ENCODE measurements at regions not wholly inside any gene's neighbourhood (a gene's known extent, or its start where the extent isn't known, plus 50 kb on each side); places are given as distances from the start of the nearest gene placed in this dataset.

DNA sequence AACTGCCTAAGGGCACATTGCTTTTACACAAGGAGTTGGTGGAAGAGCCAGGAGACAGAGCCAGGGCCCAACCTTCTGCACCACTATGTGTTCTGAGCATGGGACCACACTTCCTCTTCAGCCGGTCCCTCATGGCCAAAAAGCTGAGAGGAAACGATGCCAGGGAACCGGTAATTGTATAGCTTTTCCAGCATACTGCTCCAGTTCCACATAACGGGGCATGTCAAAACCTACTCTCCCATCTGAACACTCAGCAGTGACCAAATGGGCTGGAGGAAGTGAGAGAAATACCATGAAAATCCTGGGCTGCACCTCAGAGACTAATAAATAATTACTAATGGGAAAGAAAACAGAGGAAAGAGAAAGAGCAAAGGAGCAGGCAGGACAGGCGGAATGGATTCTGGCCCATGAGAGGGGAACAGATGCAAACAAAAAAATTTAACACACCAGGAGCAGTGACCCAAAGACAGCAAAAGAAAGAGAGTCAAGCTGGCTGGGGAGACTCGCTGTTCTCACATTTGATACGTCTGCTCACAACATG, 52.0 kb upstream of the BMP2 start:
- H3K36me3 ChIP-seq (ENCODE audit: control insufficient read depth, insufficient read depth, low read length), result no peaks in the 10 kb centered on the region
- H3K4me1 ChIP-seq (ENCODE audit: control insufficient read depth, insufficient read depth, low read length), result no peaks in the 10 kb centered on the region
- DNase-seq (ENCODE audit: low read depth in 4 of 6, low spot score in 6 of 6), result peak in 2 of 6 donors; percentile 22 to 28
- 21% methylated on average over 2 of the region's 7 CpGs for WGBS (ENCODE audit: insufficient coverage)
- no peak overlapping the region for H3K4me3 ChIP-seq (ENCODE audit: low read depth, low read length)
- no peak overlapping the region for H3K27ac ChIP-seq (ENCODE audit: low read depth, low read length)
- H3K27me3 ChIP-seq (ENCODE audit: control insufficient read depth, insufficient read depth, low read length), result no peaks in the 10 kb centered on the region
- no peaks in the 10 kb centered on the region for H3K9me3 ChIP-seq (ENCODE audit: control insufficient read depth, insufficient read depth, low read length)

GRCh38 chr20:6714279-6714711, 53.2 kb upstream of the BMP2 start:
- no peaks in the 10 kb centered on the region for H3K4me1 ChIP-seq (ENCODE audit: control insufficient read depth, insufficient read depth, low read length)
- no peaks in the 10 kb centered on the region for H3K9me3 ChIP-seq (ENCODE audit: control insufficient read depth, insufficient read depth, low read length)
- no peaks in the 10 kb centered on the region for H3K36me3 ChIP-seq (ENCODE audit: control insufficient read depth, insufficient read depth, low read length)
- no peak for DNase-seq (ENCODE audit: low read depth in 4 of 6, low spot score in 6 of 6)
- WGBS (ENCODE audit: insufficient coverage), result 94% methylated on average over 4 of the region's 5 CpGs
- H3K27me3 ChIP-seq (ENCODE audit: control insufficient read depth, insufficient read depth, low read length), result no peaks in the 10 kb centered on the region
- no peak overlapping the region for H3K4me3 ChIP-seq (ENCODE audit: low read depth, low read length)
- H3K27ac ChIP-seq (ENCODE audit: low read depth, low read length), result no peak overlapping the region

DNA sequence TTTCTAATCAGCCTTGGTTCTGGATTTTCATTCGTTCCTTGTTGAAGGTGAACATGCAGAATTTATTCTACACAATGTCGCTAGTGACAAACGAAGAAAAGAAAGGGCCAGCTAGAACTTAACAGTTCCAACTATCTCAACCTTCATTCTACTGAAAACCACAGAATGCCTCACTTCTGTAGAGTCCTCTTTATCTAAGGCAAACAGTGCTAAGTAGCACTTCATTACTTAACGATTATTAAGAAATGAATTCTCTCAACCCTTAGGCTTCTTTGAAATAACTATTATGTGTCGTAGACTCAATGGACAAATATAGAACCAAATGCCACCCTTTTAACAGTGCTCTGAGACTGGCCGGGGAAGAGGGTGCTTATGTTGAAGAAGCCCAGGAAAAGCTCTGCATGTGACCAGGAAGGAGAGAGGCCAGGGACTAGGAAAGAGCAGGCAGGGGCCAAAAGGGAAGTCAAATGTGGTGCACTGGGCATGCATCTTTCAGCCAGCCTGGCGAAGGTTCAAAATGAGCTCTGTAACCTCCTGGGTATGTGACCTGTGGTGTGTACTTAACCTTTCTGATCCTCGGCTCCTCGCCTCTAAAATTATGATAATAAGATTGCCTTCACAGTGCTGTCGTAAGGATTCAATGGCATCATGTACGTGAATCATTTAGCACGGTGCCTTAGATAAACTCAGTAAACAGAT, 55.4 kb upstream of the BMP2 start:
- no peak for DNase-seq (ENCODE audit: low read depth in 4 of 6, low spot score in 6 of 6)
- Histone ChIP-seq H3K27me3 (ENCODE audit: control insufficient read depth, insufficient read depth, low read length) (no peaks in the 10 kb centered on the region), H3K4me3 (ENCODE audit: low read depth, low read length) (no peak overlapping the region), H3K4me1 (ENCODE audit: control insufficient read depth, insufficient read depth, low read length) (no peaks in the 10 kb centered on the region), H3K27ac (ENCODE audit: low read depth, low read length) (no peak overlapping the region), H3K9me3 (ENCODE audit: control insufficient read depth, insufficient read depth, low read length) (no peaks in the 10 kb centered on the region), H3K36me3 (ENCODE audit: control insufficient read depth, insufficient read depth, low read length) (no peaks in the 10 kb centered on the region)
- WGBS (ENCODE audit: insufficient coverage), result 88% methylated on average over 4 of the region's 12 CpGs

- no peaks in the 10 kb centered on the region for H3K36me3 ChIP-seq (ENCODE audit: control insufficient read depth, insufficient read depth, low read length)
- no peaks in the 10 kb centered on the region for H3K27me3 ChIP-seq (ENCODE audit: control insufficient read depth, insufficient read depth, low read length)
- H3K4me1 ChIP-seq (ENCODE audit: control insufficient read depth, insufficient read depth, low read length), result no peaks in the 10 kb centered on the region
- WGBS (ENCODE audit: insufficient coverage), result no CpG with 5 or more reads among the region's 4 CpGs
- H3K4me3 ChIP-seq (ENCODE audit: low read depth, low read length), result no peak overlapping the region
- no peak for DNase-seq (ENCODE audit: low read depth in 4 of 6, low spot score in 6 of 6)
- no peak overlapping the region for H3K27ac ChIP-seq (ENCODE audit: low read depth, low read length)
- H3K9me3 ChIP-seq (ENCODE audit: control insufficient read depth, insufficient read depth, low read length), result no peaks in the 10 kb centered on the region
These were observed 57.4 kb upstream of the BMP2 start for GRCh38 chr20:6709910-6710595.

DNA sequence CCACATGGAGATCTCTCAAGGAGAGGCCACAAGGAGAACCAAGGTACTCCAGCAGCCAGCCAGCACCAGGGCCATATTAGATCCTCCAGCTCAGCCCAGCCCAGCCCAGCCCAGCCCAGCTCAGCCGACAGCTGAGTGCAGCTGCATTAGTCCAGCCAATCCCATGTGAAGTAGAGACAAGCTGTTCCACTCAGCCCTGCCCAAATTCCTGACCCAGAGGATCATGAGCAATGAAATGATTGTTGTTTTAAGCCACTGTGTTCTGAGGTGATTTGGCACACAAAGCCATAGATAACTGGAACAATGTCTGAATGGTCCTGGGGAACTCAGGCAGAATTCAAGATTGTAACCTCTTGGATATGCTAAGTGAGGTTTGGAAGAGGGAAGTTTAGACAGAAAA, 59.5 kb upstream of the BMP2 start:
- no peak overlapping the region for H3K4me3 ChIP-seq (ENCODE audit: low read depth, low read length)
- H3K9me3 ChIP-seq (ENCODE audit: control insufficient read depth, insufficient read depth, low read length), result no peaks in the 10 kb centered on the region
- WGBS (ENCODE audit: insufficient coverage), result 40% methylated on average over 1 of the region's 1 CpG
- DNase-seq (ENCODE audit: low read depth in 4 of 6, low spot score in 6 of 6), result no peak
- H3K27ac ChIP-seq (ENCODE audit: low read depth, low read length), result no peak overlapping the region
- H3K4me1 ChIP-seq (ENCODE audit: control insufficient read depth, insufficient read depth, low read length), result no peaks in the 10 kb centered on the region
- H3K27me3 ChIP-seq (ENCODE audit: control insufficient read depth, insufficient read depth, low read length), result no peaks in the 10 kb centered on the region
- no peaks in the 10 kb centered on the region for H3K36me3 ChIP-seq (ENCODE audit: control insufficient read depth, insufficient read depth, low read length)

DNA sequence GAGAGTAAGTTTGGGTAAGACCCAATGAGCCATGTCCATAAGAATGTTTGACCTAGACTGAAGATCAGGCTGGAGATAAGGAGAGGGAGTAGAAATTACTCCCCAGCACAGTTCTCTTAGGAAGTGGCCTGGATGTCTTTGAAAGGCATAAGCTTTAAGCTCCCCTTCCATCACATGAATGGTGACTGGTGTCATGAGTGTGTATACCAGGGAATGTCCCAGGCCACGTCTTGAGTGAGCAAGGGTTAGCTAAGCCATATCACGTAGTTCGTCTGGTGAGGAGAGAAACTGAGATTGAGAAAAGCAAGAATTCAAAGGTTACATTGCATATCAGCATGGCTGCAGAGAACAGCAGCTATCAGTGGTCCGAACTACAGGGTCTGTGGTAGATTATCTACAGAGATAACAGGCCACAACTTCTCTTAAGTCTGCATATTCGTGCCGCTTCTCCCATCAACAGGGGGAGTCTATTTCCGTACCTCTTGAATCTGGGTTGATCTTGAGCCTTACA, 60.1 kb upstream of the BMP2 start:
- WGBS (ENCODE audit: insufficient coverage), result 84% methylated on average over 6 of the region's 7 CpGs
- H3K4me1 ChIP-seq (ENCODE audit: control insufficient read depth, insufficient read depth, low read length), result no peaks in the 10 kb centered on the region
- no peaks in the 10 kb centered on the region for H3K36me3 ChIP-seq (ENCODE audit: control insufficient read depth, insufficient read depth, low read length)
- H3K27me3 ChIP-seq (ENCODE audit: control insufficient read depth, insufficient read depth, low read length), result no peaks in the 10 kb centered on the region
- no peaks in the 10 kb centered on the region for H3K9me3 ChIP-seq (ENCODE audit: control insufficient read depth, insufficient read depth, low read length)
- H3K4me3 ChIP-seq (ENCODE audit: low read depth, low read length), result no peak overlapping the region
- H3K27ac ChIP-seq (ENCODE audit: low read depth, low read length), result no peak overlapping the region
- DNase-seq (ENCODE audit: low read depth in 4 of 6, low spot score in 6 of 6), result no peak

GRCh38 chr20:6705926-6706548, 61.4 kb upstream of the BMP2 start:
- Histone ChIP-seq H3K36me3 (ENCODE audit: control insufficient read depth, insufficient read depth, low read length) (no peaks in the 10 kb centered on the region), H3K4me3 (ENCODE audit: low read depth, low read length) (no peak overlapping the region), H3K4me1 (ENCODE audit: control insufficient read depth, insufficient read depth, low read length) (no peaks in the 10 kb centered on the region), H3K27me3 (ENCODE audit: control insufficient read depth, insufficient read depth, low read length) (no peaks in the 10 kb centered on the region), H3K9me3 (ENCODE audit: control insufficient read depth, insufficient read depth, low read length) (no peaks in the 10 kb centered on the region), H3K27ac (ENCODE audit: low read depth, low read length) (no peak overlapping the region)
- DNase-seq (ENCODE audit: low read depth in 4 of 6, low spot score in 6 of 6), result no peak
- WGBS (ENCODE audit: insufficient coverage), result 95% methylated on average over 3 of the region's 7 CpGs

DNA sequence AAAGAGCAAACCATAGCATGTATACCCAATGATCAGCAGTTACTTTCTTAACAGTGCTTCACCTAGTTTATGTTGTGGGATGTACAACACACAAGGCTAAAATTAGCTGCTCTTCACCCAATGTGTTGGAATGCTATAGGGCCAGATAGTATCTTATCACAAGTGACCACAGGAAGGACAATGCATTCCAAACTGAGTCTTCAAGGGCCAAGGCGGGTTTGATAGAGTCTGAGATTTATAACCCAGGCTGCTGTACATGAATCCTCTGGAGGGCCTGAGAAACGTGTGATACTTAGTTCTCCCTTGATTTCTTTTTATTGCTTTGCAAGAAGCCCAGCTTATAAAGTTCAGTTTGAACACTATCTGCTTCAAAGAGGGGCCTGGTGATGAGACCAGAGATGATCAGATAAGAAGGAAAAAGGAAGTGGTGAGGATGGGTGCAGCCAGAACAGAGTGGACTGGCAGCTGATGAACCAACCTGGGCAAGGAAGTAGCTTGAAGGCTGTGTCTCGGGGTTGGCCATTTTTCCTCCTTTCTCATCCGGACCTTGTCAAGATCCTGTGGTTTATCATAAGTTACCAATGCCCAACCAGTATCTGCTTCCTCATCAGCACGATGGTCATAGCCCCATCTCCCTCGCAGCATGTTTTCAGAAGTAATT, 62.2 kb upstream of the BMP2 start:
- 90% methylated on average over 3 of the region's 6 CpGs for WGBS (ENCODE audit: insufficient coverage)
- no peak for DNase-seq (ENCODE audit: low read depth in 4 of 6, low spot score in 6 of 6)
- no peak overlapping the region for H3K27ac ChIP-seq (ENCODE audit: low read depth, low read length)

DNA sequence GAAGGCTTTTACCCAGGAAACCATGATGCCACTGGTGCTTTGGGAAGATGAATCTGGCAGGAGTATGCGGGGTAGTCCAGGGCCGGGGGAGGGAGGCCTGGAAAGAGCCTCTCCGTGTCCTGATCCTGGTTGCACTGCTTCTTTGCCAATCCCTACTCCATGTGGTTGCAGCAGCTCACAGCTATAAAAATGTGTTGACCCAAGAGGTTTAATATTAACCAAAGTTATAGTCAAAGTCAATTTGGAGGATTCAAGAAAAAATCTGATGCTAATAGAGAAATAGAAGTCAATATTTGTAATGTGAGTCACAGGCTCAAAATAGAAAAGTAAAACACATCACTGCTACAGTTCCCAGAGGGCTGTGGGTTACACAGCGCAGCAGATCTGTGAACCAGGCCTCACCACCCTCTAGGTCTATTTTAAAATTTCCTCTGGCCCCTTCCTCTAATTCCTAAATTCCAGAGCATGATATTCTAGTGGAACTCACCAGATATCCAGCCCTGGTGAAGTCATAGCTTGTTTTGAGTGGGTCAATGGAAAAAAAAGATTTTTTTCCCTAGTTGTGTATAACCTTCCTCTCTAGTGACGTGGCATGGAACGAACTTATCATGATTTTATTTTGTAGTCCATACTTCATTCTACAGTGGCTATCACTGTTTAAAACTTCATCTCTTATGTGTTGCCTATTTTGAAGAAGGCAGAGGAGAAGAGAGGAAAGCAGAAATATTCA, 63.2 kb upstream of the BMP2 start:
- Histone ChIP-seq H3K4me3 (ENCODE audit: low read depth, low read length) (no peak overlapping the region), H3K9me3 (ENCODE audit: control insufficient read depth, insufficient read depth, low read length) (no peaks in the 10 kb centered on the region), H3K4me1 (ENCODE audit: control insufficient read depth, insufficient read depth, low read length) (no peaks in the 10 kb centered on the region), H3K27ac (ENCODE audit: low read depth, low read length) (no peak overlapping the region), H3K36me3 (ENCODE audit: control insufficient read depth, insufficient read depth, low read length) (no peaks in the 10 kb centered on the region), H3K27me3 (ENCODE audit: control insufficient read depth, insufficient read depth, low read length) (no peaks in the 10 kb centered on the region)
- peak in 1 of 6 donors; percentile 6 for DNase-seq (ENCODE audit: low read depth in 4 of 6, low spot score in 6 of 6)
- WGBS (ENCODE audit: insufficient coverage), result no CpG with 5 or more reads among the region's 6 CpGs

More for the DNA sequence above, 62.2 kb upstream of the BMP2 start:
- Histone ChIP-seq H3K4me1 (ENCODE audit: control insufficient read depth, insufficient read depth, low read length) (no peaks in the 10 kb centered on the region), H3K27me3 (ENCODE audit: control insufficient read depth, insufficient read depth, low read length) (no peaks in the 10 kb centered on the region), H3K4me3 (ENCODE audit: low read depth, low read length) (no peak overlapping the region), H3K9me3 (ENCODE audit: control insufficient read depth, insufficient read depth, low read length) (no peaks in the 10 kb centered on the region), H3K36me3 (ENCODE audit: control insufficient read depth, insufficient read depth, low read length) (no peaks in the 10 kb centered on the region)

Data from spinal cord (tissue), 9 donors.